T-helper 1 cell treated with Interleukin-12 subunit alpha and Interleukin-12 subunit beta and Interleukin-4 antibody, amounts not matched to agents 30 μg/mL and 1 μg/mL, for 36 hours (primary cell): ENCODE measurements at regions not wholly inside any gene's neighbourhood (a gene's known extent, or its start where the extent isn't known, plus 50 kb on each side); places are given as distances from the start of the nearest gene placed in this dataset.

Source experiments
- H3K27ac Mint-ChIP-seq: one replicate; pipeline ENCODE4 v1.8.0; 2021; ENCODE audit warnings: mild to moderate bottlenecking, mixed read lengths
- H3K27me3 Mint-ChIP-seq: one replicate; pipeline ENCODE4 v1.8.0; 2021; ENCODE audit warnings: low read depth, mixed read lengths
- H3K36me3 Mint-ChIP-seq: one replicate; pipeline ENCODE4 v1.8.0; 2021; ENCODE audit warnings: low read depth, mixed read lengths
- H3K4me1 Mint-ChIP-seq: one replicate; pipeline ENCODE4 v1.8.0; 2021; ENCODE audit warnings: low read depth, mixed read lengths
- H3K4me3 Mint-ChIP-seq: one replicate; pipeline ENCODE4 v1.8.0; 2021; ENCODE audit warnings: mild to moderate bottlenecking, moderate library complexity, mixed read lengths
- H3K9me3 Mint-ChIP-seq: one replicate; pipeline ENCODE4 v1.8.0; 2021; ENCODE audit warnings: mixed read lengths

DNA sequence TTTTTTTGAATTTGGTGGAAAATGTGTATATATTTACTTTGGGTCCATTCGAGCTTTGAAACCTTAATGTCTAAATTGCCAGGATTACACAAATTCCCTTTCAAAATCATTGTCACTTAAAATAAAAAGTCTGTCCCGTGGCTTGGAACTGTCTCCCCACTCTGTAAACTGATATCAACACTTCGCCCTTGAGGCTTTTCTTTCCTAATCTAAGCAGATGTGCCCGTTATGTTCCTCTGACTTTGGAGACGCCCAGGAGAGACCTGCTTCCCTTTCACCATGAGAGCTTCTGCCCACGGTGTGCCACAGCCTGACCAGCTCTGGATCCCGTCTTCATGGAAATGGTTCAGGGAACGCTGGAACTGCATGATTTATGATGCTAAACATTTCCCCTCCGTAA, 151.3 kb downstream of the C16orf95 start:
- no peak overlapping the region for H3K4me3 Mint-ChIP-seq
- H3K27me3 Mint-ChIP-seq, result peaks cover 3% of the 10 kb centered on the region
- no peak overlapping the region for H3K27ac Mint-ChIP-seq

DNA sequence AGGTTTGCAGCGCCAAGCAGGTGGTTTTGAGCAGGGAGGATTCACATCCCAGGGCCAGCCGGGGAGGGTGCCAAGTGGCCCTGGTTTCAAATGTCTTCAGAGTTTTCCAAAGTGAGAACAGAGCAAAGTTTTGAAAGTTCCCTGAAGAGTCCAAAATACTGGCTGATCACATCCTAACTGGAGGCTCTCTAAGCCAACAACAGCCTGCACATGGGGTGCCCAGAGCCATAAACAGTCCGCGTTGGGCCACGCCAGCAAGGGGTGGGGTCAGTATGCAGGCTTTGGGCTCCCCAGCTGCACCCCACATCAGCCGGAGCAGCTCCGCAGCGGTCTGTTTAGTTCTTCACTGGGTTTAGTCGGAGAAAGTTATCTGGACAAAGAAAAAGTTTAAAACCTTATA, 150.9 kb downstream of the C16orf95 start:
- Mint-ChIP-seq H3K36me3 (peaks cover 3% of the 10 kb centered on the region), H3K27me3 (peaks cover 3% of the 10 kb centered on the region), H3K4me3 (no peak overlapping the region), H3K27ac (no peak overlapping the region), H3K9me3 (peaks cover 11% of the 10 kb centered on the region), H3K4me1 (peaks cover 3% of the 10 kb centered on the region)

More for the DNA sequence above, 151.3 kb downstream of the C16orf95 start:
- Mint-ChIP-seq H3K36me3 (peaks cover 3% of the 10 kb centered on the region), H3K9me3 (peaks cover 9% of the 10 kb centered on the region), H3K4me1 (peaks cover 3% of the 10 kb centered on the region)

DNA sequence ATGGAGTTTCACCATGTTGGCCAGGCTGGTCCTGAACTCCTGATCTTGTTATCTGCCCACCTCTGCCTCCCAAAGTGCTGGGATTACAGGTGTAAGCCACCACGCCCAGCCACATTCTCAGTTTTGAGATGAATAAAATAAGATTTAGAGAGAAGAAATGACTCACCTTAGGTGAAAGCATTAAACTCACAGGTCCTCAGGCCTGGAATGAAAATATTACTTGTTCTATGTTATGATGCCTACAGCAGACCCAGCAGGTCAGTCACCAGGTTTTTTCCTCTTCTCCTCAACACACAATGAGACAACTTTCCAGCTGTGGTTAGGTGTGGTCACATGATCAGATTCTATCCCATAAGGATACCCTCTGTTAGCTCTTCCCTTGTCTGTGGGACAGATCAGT, 150.3 kb downstream of the C16orf95 start:
- Mint-ChIP-seq H3K27me3 (peaks cover 3% of the 10 kb centered on the region), H3K36me3 (peaks cover 3% of the 10 kb centered on the region), H3K27ac (no peak overlapping the region), H3K9me3 (peaks cover 10% of the 10 kb centered on the region), H3K4me3 (no peak overlapping the region), H3K4me1 (peaks cover 3% of the 10 kb centered on the region)

DNA sequence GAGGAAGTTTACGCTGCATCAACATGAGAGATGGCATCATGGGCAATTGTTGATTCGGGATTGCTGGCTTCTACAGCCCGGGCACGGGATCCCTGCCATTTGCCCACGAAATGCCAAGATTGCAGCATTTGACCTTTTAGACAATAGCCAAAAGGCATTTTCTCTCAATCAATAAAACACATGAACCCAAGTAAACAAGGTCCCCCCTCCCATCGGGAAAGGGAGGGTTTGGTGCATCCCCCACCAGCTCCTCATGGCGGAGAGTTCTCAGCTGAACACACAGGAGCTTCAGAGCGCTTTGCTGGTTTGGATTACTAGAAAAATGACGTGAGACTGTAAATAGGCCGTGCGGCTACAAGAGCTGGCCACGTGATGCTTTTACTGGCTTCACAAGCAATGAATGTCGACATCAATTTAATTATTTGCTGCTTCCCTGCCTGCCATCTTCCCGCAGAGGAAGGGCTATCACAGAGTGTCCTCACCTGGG, 147.6 kb downstream of the C16orf95 start:
- Mint-ChIP-seq H3K36me3 (no peaks in the 10 kb centered on the region), H3K27ac (no peak overlapping the region), H3K4me3 (no peak overlapping the region), H3K9me3 (peaks cover 4% of the 10 kb centered on the region), H3K4me1 (peaks cover 2% of the 10 kb centered on the region), H3K27me3 (no peaks in the 10 kb centered on the region)

DNA sequence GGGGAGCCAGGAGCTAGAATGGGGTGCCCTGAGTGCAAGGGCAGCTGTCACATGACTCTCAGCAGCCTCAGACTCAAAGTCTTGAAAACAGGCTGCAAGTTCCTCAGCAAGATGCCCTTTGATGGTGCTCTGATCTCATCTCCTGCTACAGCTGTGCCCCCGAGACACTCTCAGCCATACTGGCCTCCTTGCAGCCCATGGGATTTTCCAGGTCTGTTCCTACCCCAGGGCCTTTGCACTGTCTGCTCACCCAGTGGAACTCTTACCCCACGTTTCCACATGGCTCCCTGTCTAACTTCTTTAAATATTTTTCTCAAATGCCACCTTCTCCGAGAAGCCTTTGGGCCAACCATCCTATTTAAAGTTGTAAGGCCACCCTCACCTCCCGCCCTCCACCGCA, 146.9 kb downstream of the C16orf95 start:
- no peaks in the 10 kb centered on the region for H3K36me3 Mint-ChIP-seq
- no peak overlapping the region for H3K27ac Mint-ChIP-seq
- H3K9me3 Mint-ChIP-seq, result peaks cover 4% of the 10 kb centered on the region
- no peaks in the 10 kb centered on the region for H3K27me3 Mint-ChIP-seq
- peaks cover 2% of the 10 kb centered on the region for H3K4me1 Mint-ChIP-seq
- no peak overlapping the region for H3K4me3 Mint-ChIP-seq

DNA sequence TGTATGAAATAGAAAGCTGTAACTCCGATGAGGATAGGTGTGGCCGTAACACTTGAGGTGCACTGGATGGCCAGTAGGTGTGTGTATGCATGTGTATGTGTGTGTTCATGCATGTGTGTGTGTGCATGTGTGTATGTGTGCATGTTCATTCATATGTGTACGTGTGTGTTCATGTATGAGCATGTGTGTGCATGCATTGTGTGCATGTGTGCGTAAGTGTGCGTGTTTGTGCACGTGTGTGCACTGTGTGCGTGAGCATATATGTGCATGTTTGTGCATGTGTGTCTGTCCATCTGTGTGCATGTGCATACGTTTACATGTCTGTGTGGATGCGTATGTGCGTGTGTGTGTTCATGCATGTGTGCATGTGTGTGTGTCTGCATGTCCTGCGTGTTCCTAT, 145.5 kb downstream of the C16orf95 start:
- H3K27ac Mint-ChIP-seq, result no peak overlapping the region
- no peaks in the 10 kb centered on the region for H3K36me3 Mint-ChIP-seq
- H3K9me3 Mint-ChIP-seq, result peaks cover 4% of the 10 kb centered on the region
- peaks cover 2% of the 10 kb centered on the region for H3K4me1 Mint-ChIP-seq
- H3K4me3 Mint-ChIP-seq, result no peak overlapping the region
- H3K27me3 Mint-ChIP-seq, result no peaks in the 10 kb centered on the region

DNA sequence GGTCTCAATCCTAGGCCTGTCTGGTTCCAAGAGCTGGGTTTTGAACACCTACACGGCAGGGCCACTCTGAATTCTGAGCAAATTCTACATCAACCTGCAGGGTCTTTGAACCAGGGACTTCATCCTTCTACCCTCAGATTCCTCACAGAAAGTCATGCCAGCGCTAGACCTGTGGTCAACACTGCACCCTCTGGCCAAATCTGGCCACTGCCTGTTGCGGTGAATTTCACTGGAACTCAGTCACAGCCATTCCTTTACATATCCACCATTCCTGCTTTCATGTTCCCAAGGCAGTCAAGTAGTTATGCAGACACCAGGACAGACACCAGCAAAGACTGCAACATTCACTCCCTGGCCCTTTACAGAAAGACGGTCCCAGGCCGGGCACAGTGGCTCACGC, 144.6 kb downstream of the C16orf95 start:
- H3K27me3 Mint-ChIP-seq, result no peaks in the 10 kb centered on the region
- H3K9me3 Mint-ChIP-seq, result peaks cover 4% of the 10 kb centered on the region
- no peaks in the 10 kb centered on the region for H3K36me3 Mint-ChIP-seq
- H3K4me3 Mint-ChIP-seq, result no peak overlapping the region
- H3K27ac Mint-ChIP-seq, result no peak overlapping the region
- H3K4me1 Mint-ChIP-seq, result no peaks in the 10 kb centered on the region

DNA sequence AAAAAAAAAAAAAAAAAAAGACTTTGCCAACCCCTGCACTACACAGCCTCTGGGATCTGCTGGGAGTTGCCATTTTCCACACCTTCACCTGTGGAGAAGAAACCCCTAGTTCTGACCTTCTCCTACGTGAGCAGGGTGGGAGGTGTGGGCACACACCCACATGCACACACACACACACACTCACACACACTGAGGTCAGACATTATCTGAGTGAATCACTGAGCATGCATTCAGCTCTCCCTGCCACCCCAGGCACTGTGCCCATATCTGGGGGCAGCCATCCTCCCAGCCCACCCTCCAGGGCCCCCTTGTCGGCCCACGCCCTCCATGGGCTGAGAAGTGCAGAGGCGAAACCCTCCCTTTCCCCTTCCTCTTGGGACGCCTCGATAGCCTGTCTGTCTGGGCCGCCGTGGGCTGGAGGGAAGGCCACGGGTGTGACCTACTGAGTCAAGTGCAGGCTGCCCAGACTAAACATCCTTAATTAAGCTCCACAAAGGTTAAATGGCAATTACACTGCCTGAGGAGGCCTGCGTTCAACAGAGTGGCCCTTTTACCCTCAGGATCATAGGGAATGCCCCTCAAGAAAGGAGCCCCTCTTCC, 143.8 kb downstream of the C16orf95 start:
- H3K27me3 Mint-ChIP-seq, result no peaks in the 10 kb centered on the region
- no peaks in the 10 kb centered on the region for H3K36me3 Mint-ChIP-seq
- H3K27ac Mint-ChIP-seq, result no peak overlapping the region
- H3K4me1 Mint-ChIP-seq, result no peaks in the 10 kb centered on the region
- no peak overlapping the region for H3K4me3 Mint-ChIP-seq
- peaks cover 4% of the 10 kb centered on the region for H3K9me3 Mint-ChIP-seq

DNA sequence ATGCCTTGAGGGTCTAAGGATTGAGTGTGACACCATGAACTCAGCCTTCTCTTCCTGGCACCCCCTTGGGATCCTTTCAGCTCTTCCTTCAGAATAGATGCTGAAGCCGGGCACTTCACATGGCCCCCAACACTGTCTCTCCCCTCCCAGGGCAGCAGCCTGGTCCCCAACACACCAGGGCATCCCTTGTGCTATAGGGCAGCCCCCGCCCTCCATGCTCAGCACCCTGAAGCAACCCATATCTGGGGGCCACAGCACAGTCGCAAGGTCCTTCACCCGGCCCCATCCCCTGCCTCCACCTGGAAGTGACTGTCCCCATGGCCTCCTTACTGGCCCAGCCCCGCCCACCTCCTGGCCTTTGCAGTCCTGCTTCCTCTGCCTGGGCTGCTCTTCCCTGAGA, 143.1 kb downstream of the C16orf95 start:
- peaks cover 4% of the 10 kb centered on the region for H3K9me3 Mint-ChIP-seq

DNA sequence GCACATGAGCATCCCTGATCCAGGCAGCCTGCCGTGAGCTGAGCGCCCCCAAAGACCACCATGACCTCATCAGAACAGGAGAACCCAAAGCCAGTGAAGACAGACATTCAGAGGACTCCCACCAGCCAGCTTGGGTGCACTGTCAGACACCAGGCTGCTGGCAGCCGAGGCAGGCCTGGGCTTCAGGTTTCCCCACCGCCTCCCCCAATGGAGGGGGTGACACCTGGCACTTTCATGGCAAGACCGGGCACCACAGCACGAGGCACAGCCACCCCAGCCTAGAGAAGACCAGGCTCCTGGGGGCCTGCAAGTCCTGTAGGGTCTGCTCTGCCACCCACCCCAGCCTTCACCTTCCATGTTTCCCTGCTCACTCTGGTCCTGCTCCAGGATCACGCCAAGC, 140.5 kb downstream of the C16orf95 start:
- Mint-ChIP-seq H3K27ac (no peak overlapping the region), H3K4me1 (no peaks in the 10 kb centered on the region), H3K36me3 (no peaks in the 10 kb centered on the region), H3K27me3 (no peaks in the 10 kb centered on the region), H3K4me3 (no peak overlapping the region), H3K9me3 (no peaks in the 10 kb centered on the region)

More for the DNA sequence above, 143.1 kb downstream of the C16orf95 start:
- no peaks in the 10 kb centered on the region for H3K27me3 Mint-ChIP-seq
- no peaks in the 10 kb centered on the region for H3K4me1 Mint-ChIP-seq
- no peaks in the 10 kb centered on the region for H3K36me3 Mint-ChIP-seq
- H3K27ac Mint-ChIP-seq, result no peak overlapping the region
- no peak overlapping the region for H3K4me3 Mint-ChIP-seq

DNA sequence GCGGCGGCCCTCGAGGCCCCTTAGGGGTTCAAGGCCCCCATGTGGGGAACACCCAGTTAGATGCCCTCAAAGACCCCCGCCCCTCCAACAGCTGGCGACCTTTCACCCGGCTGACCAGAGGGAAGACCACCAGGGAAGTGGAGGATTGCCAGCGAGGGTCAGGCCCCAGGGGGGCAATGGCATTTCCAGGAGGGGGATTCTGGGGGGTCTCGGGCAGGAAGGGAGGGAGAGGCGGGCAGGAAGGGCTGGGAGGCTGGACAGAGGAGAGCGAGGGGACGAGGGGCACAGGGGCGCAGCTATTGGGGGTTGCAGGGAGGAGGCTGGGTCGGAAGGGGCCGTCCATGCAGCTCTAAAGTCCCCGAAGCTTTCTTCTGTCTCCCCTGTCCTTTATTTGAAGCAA, 139.5 kb downstream of the C16orf95 start:
- Mint-ChIP-seq H3K36me3 (no peaks in the 10 kb centered on the region), H3K27ac (no peak overlapping the region), H3K9me3 (no peaks in the 10 kb centered on the region), H3K4me3 (no peak overlapping the region), H3K4me1 (no peaks in the 10 kb centered on the region), H3K27me3 (no peaks in the 10 kb centered on the region)

DNA sequence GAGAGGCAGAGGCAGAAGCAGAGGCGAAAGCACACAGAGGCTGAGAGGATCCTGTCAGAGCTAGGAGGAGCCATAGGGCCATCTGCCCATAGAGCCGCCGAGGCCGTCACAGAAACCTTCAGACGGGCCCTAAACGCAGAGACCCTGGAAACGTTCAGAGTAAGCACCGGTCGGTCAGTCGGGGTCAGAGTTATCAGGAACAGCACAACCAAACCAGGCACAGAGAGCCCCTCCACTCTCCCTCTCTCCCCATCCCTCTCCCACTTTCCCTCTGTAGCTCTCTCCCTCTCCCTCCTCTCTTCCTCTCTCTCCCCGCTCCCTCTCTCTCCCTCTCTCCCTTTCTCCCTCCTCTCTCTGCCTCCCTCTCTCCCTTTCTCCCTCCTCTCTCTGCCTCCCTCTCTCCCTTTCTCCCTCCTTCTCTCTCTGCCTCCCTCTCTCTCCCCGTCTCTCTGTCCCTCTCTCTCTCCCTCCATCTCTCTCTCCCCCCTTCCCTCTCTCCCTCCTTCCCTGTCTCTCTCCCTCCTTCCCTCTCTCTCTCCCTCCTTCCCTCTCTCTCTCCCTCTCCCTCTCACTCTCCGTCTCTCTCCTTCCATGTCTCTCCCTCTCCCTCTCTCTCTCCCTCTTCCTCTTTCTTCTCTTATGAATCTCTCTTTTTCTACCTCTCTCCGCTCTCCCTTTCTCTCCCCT, 138.9 kb downstream of the C16orf95 start:
- Mint-ChIP-seq H3K36me3 (no peaks in the 10 kb centered on the region), H3K27me3 (no peaks in the 10 kb centered on the region)

DNA sequence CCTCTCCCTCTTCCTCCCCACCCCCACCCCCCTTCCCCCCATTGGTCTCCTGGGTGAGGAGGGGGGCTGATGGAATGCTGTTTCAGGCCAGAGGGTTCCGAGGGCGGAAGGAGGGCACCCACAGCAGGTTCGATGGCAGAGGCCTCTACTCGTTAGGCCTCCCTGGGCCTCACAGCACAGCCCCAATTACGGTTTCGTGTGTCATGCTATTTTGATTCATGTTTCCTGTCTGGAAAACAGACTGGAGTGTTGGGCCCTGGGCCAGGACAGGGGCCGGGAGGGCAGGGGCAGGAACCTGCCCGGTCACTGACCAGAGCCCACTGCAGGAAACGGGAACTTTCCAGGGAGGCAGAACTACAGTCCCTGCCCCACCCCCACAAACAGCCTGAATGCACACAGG, 138.2 kb downstream of the C16orf95 start:
- Mint-ChIP-seq H3K27me3 (no peaks in the 10 kb centered on the region), H3K4me1 (no peaks in the 10 kb centered on the region), H3K4me3 (no peak overlapping the region), H3K36me3 (no peaks in the 10 kb centered on the region), H3K9me3 (no peaks in the 10 kb centered on the region), H3K27ac (no peak overlapping the region)

More for the DNA sequence above, 138.9 kb downstream of the C16orf95 start:
- Mint-ChIP-seq H3K4me1 (no peaks in the 10 kb centered on the region), H3K27ac (no peak overlapping the region), H3K4me3 (no peak overlapping the region), H3K9me3 (no peaks in the 10 kb centered on the region)

DNA sequence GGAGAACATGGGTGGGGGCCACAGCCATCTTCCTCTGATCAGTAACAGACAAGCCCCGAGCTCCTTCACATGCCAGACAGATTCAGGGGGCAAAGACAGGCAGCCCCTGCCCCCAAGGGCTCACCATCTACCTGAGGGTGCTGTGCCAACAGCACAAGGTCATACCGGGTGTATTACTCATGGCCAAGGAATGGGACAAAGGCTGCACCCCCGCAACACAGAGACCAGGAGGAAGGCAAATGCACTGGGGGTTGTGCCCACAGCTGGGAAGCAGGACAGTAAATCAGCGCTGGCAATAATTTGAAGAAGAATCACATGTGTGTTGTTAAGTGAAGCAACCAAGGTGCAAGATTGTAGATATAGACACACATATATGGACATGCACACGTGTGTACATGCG, 137.1 kb downstream of the C16orf95 start:
- Mint-ChIP-seq H3K4me1 (no peaks in the 10 kb centered on the region), H3K4me3 (no peak overlapping the region), H3K36me3 (no peaks in the 10 kb centered on the region), H3K27me3 (no peaks in the 10 kb centered on the region), H3K27ac (no peak overlapping the region), H3K9me3 (no peaks in the 10 kb centered on the region)

DNA sequence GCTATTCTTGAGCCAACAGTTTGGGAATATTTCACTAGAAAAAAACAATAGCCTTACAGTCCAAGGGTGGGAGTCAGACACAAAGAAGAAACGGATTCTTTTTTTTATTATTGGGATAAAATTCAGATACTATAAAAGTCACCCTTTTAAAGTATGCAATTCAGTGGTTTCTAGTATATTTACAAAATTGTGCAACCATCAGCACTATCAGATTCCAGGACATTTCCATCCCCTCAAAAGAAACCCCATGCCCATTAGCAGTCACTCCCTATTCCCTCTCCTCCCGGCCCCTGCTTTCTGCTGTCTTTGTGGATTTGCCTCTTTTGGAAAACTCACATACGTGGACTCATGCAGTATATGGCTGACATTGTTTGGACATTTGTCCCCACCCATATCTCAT, 134.4 kb downstream of the C16orf95 start:
- Mint-ChIP-seq H3K27me3 (no peaks in the 10 kb centered on the region), H3K9me3 (peaks cover 11% of the 10 kb centered on the region), H3K36me3 (peaks cover 9% of the 10 kb centered on the region), H3K4me1 (no peaks in the 10 kb centered on the region), H3K27ac (no peak overlapping the region), H3K4me3 (no peak overlapping the region)
